ENCODE measurements at regions not wholly inside any gene's neighbourhood (a gene's known extent, or its start where the extent isn't known, plus 50 kb on each side); places are given as distances from the start of the nearest gene placed in this dataset.

- no peak for TF ChIP-seq ZFP3 (CRISPR knock-in tag; IDR thresholded peaks at IDR 0.05)
- no peak for ATAC-seq
These were observed 151.9 kb downstream of the RND3 start for GRCh38 chr2:150335596-150335995.

- TF ChIP-seq SNAI2 (CRISPR knock-in tag; IDR thresholded peaks at IDR 0.05) (no peak), ZNF8 (CRISPR knock-in tag; IDR thresholded peaks at IDR 0.05) (no peak), CSDC2 (CRISPR knock-in tag; IDR thresholded peaks at IDR 0.05) (no peak), CREB5 (CRISPR knock-in tag; IDR thresholded peaks at IDR 0.05; ENCODE audit: low read depth) (no peak), ISL1 (CRISPR knock-in tag; IDR thresholded peaks at IDR 0.05) (no peak), ZNF70 (CRISPR knock-in tag; IDR thresholded peaks at IDR 0.05) (no peak), TSHZ2 (CRISPR knock-in tag; IDR thresholded peaks at IDR 0.05) (no peak), GLIS3 (CRISPR knock-in tag; IDR thresholded peaks at IDR 0.05) (no peak), OSR1 (CRISPR knock-in tag; IDR thresholded peaks at IDR 0.05) (no peak)
- TF ChIP-seq, protein P1, sequence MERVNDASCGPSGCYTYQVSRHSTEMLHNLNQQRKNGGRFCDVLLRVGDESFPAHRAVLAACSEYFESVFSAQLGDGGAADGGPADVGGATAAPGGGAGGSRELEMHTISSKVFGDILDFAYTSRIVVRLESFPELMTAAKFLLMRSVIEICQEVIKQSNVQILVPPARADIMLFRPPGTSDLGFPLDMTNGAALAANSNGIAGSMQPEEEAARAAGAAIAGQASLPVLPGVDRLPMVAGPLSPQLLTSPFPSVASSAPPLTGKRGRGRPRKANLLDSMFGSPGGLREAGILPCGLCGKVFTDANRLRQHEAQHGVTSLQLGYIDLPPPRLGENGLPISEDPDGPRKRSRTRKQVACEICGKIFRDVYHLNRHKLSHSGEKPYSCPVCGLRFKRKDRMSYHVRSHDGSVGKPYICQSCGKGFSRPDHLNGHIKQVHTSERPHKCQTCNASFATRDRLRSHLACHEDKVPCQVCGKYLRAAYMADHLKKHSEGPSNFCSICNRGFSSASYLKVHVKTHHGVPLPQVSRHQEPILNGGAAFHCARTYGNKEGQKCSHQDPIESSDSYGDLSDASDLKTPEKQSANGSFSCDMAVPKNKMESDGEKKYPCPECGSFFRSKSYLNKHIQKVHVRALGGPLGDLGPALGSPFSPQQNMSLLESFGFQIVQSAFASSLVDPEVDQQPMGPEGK (CRISPR knock-in tag; IDR thresholded peaks at IDR 0.05; ENCODE audit: borderline replicate concordance) = no peak
- TF ChIP-seq, protein P2, sequence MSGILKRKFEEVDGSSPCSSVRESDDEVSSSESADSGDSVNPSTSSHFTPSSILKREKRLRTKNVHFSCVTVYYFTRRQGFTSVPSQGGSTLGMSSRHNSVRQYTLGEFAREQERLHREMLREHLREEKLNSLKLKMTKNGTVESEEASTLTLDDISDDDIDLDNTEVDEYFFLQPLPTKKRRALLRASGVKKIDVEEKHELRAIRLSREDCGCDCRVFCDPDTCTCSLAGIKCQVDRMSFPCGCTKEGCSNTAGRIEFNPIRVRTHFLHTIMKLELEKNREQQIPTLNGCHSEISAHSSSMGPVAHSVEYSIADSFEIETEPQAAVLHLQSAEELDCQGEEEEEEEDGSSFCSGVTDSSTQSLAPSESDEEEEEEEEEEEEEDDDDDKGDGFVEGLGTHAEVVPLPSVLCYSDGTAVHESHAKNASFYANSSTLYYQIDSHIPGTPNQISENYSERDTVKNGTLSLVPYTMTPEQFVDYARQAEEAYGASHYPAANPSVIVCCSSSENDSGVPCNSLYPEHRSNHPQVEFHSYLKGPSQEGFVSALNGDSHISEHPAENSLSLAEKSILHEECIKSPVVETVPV (CRISPR knock-in tag; IDR thresholded peaks at IDR 0.05) = no peak
- ATAC-seq = no peak
These were observed 155.1 kb downstream of the RND3 start for GRCh38 chr2:150332383-150332782.

DNA sequence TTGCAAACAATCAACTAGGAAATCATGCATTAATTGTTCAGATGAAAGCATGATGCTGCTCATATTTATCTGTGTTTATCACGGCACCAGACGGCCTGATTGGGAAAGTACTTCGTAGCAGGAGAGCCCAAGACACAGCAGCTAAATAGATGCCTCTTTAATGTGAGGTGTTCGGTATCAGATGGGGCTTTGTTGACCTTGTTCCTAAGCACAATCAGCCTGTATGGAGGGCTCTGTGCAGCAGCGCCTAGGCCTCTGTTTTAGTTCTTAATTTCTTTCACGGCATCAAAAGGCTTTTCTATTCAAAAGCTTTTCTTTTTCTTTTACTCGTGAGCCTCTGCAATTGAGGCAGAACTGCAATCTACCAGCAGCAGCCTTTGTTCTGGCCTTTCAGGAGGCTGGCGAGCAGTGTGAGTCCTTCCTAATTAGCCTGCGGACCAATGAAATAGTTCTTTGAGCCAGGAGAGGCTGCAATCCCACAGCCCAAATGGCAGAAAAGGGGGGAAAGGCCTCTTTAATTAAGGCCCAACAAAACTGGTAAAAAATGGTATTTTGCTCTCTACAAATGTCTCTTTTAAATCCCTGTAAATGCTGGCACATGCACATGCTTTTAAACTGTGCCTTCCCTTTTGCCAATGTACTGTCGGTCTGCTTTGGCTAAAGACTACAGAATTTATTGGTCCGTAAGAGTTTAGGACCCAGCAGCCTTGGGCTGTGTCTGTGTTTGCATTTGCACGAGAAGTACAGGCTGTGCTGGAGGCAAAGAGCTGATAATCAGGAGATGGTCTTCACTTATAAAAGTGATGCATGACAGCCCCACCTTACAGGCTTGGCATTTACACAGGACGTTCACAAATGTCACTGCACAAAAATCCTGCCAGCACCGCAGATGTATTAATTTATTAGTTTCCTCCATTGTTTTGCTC is 159.6 kb downstream of the RND3 start:
- no peak for ATAC-seq
- TF ChIP-seq GLIS3 (CRISPR knock-in tag; IDR thresholded peaks at IDR 0.05) = no peak
- TF ChIP-seq ARNTL (CRISPR knock-in tag; IDR thresholded peaks at IDR 0.05; ENCODE audit: borderline replicate concordance, low read depth) = no peak
- TF ChIP-seq OSR1 (CRISPR knock-in tag; IDR thresholded peaks at IDR 0.05) = no peak
- TF ChIP-seq ZNF565 (CRISPR knock-in tag; conservative IDR thresholded peaks at IDR 0.05; ENCODE audit: low read depth) = no peak
- no peak for TF ChIP-seq ISL1 (CRISPR knock-in tag; IDR thresholded peaks at IDR 0.05)
- TF ChIP-seq, protein P1 (CRISPR knock-in tag; IDR thresholded peaks at IDR 0.05; ENCODE audit: borderline replicate concordance) = no peak
- TF ChIP-seq PPARA (CRISPR knock-in tag; IDR thresholded peaks at IDR 0.05; ENCODE audit: borderline replicate concordance) = no peak
- no peak for TF ChIP-seq CREB5 (CRISPR knock-in tag; IDR thresholded peaks at IDR 0.05; ENCODE audit: low read depth)
- TF ChIP-seq, protein P3, sequence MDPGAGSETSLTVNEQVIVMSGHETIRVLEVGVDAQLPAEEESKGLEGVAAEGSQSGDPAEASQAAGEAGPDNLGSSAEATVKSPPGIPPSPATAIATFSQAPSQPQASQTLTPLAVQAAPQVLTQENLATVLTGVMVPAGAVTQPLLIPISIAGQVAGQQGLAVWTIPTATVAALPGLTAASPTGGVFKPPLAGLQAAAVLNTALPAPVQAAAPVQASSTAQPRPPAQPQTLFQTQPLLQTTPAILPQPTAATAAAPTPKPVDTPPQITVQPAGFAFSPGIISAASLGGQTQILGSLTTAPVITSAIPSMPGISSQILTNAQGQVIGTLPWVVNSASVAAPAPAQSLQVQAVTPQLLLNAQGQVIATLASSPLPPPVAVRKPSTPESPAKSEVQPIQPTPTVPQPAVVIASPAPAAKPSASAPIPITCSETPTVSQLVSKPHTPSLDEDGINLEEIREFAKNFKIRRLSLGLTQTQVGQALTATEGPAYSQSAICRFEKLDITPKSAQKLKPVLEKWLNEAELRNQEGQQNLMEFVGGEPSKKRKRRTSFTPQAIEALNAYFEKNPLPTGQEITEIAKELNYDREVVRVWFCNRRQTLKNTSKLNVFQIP (CRISPR knock-in tag; IDR thresholded peaks at IDR 0.05; ENCODE audit: borderline replicate concordance, low read depth) = no peak
- TF ChIP-seq ZFP3 (CRISPR knock-in tag; IDR thresholded peaks at IDR 0.05) = no peak
- TF ChIP-seq CSDC2 (CRISPR knock-in tag; IDR thresholded peaks at IDR 0.05) = no peak
- no peak for TF ChIP-seq ESRRG (CRISPR knock-in tag; IDR thresholded peaks at IDR 0.05)
- TF ChIP-seq TOX (CRISPR knock-in tag; IDR thresholded peaks at IDR 0.05; ENCODE audit: borderline replicate concordance) = no peak
- TF ChIP-seq, protein P2 (CRISPR knock-in tag; IDR thresholded peaks at IDR 0.05) = no peak
- TF ChIP-seq TCF4 (CRISPR knock-in tag; IDR thresholded peaks at IDR 0.05; ENCODE audit: borderline replicate concordance) = no peak
- no peak for TF ChIP-seq ZC3H10 (CRISPR knock-in tag; IDR thresholded peaks at IDR 0.05)
- no peak for TF ChIP-seq ZNF8 (CRISPR knock-in tag; IDR thresholded peaks at IDR 0.05)
- TF ChIP-seq ZNF70 (CRISPR knock-in tag; IDR thresholded peaks at IDR 0.05) = no peak

Data from SK-N-SH treated with all-trans-retinoic acid at 6 μM for 48 hours (cell line).